Ovary (tissue), 7 donors: ENCODE measurements at regions not wholly inside any gene's neighbourhood (a gene's known extent, or its start where the extent isn't known, plus 50 kb on each side); places are given as distances from the start of the nearest gene placed in this dataset.
A peak's percentile ranks its signal among the peaks of the same experiment; 100 is the strongest.
"Not testable (repeated sequence)": the region's sequence is repeated elsewhere in the genome, so short reads cannot be mapped to it uniquely, and the experiment has no call there.

ENCODE experiments used
- DNase-seq, 5 donors: peaks; one replicate each; pipeline ENCODE4 v3.0.0-alpha.2; 2019 to 2020
- H3K27ac ChIP-seq, 2 donors: fragments of 200-600 bp; one replicate each; pipeline versions ENCODE4 v1.5.1 to v1.8.0; 2019 to 2022
- H3K27me3 ChIP-seq: fragments of 200-600 bp; one replicate; pipeline ENCODE4 v1.8.0; 2022
- H3K36me3 ChIP-seq: fragments of 200-600 bp; sonication (generic); one replicate; pipeline ENCODE4 v1.5.1; 2019
- H3K4me1 ChIP-seq: one replicate; pipeline ENCODE4 v1.8.1; 2013; ENCODE audit warnings: mild to moderate bottlenecking, moderate library complexity; ENCODE audit not compliant: insufficient read depth
- H3K4me3 ChIP-seq: fragments of 200-600 bp; sonication (generic); one replicate; pipeline ENCODE4 v1.5.1; 2017
- H3K9me3 ChIP-seq, 2 donors: fragments of 200-600 bp in 1 of 2; sonication (generic) in 1 of 2; one replicate each; pipeline versions ENCODE4 v1.5.1 to v1.8.1; 2013 to 2019; ENCODE audit warnings: mild to moderate bottlenecking in 1 of 2, moderate library complexity in 1 of 2
- POLR2A ChIP-seq: fragments of 450-650 bp; IDR thresholded peaks from one replicate; pipeline ENCODE4 v1.6.1; 2017; ENCODE audit warnings: antibody characterized with exemption, mild to moderate bottlenecking, moderate library complexity
- WGBS, 3 donors: extraction: QIAGEN DNeasy Blood & Tissue Kit in 1 of 3; methylation state at CpG; one replicate each; pipeline versions ENCODE4 v1.1.5 to v1.1.7; 2013 to 2017; 5-methylcytosine and 5-hydroxymethylcytosine counted together
- intact Hi-C, 4 donors: fragments of 100-400 bp; cut with DNase I; formaldehyde crosslinking; loops; one replicate each; pipeline versions ENCODE4 v1.11.0 to v1.15.1; 2022 to 2023
- TF ChIP-seq, protein P1 (sequence below), 3 donors: fragments of 450-650 bp in 2 of 3; fragments of 200-600 bp in 1 of 3; IDR thresholded peaks; one replicate each; pipeline versions ENCODE4 v1.5.1 to v1.8.0; 2016 to 2022; ENCODE audit warnings: antibody characterized with exemption in 3 of 3, mild to moderate bottlenecking in 1 of 3
- donor health status: DM: no; HTN: no; CAD: no; lungs with moderate emphysema.
- donor health status: DM: no; HTN: no; CAD: no.
- donor health status: Bipolar disorder and iron deficiency.
- donor health status: DM: no; HTN: no; CAD: no.
- donor health status: DM: yes; HTN: yes; CAD: no.

- 19 to 32% (median 20%) methylated on average over 2 of the region's 2 CpGs for WGBS, 3 donors
- H3K27me3 ChIP-seq, DNase-seq, H3K4me3 ChIP-seq, intact Hi-C loops, H3K27ac ChIP-seq, H3K36me3 ChIP-seq, H3K9me3 ChIP-seq, H3K4me1 ChIP-seq: not testable (repeated sequence)
Measured at GRCh38 chr20:30356854-30357467, 900.5 kb upstream of the DEFB115 start.

- H3K27ac ChIP-seq, H3K36me3 ChIP-seq, H3K27me3 ChIP-seq, H3K4me1 ChIP-seq, DNase-seq, H3K4me3 ChIP-seq, intact Hi-C loops, H3K9me3 ChIP-seq: not testable (repeated sequence)
- WGBS, 3 donors: 82 to 85% (median 83%) methylated on average over 13 of the region's 13 CpGs
Measured at GRCh38 chr20:30361756-30362155, 895.7 kb upstream of the DEFB115 start.

DNA sequence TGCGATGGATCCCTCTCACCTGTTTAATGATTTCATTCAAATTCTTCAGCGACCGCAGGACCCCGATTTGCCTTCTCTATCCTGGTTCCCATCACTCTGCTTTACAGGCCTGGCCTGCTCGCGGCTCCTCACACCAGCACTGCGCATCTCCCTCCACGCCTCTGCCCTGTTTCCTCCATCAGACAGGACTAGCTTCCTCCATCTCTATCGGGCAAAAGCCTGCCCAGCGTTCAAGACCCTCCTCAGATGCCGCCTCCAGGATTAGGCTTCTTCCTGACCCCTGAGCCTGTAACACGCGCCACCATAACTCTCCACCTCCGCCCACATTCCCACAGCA, 881.1 kb upstream of the DEFB115 start:
- peak overlapping the region; percentile 20 to 39 for H3K27ac ChIP-seq

GRCh38 chr20:30376767-30377658, 880.5 kb upstream of the DEFB115 start:
- H3K4me1 ChIP-seq: peaks cover 2% of the 10 kb centered on the region
- peak overlapping the region; percentile 60 for H3K4me3 ChIP-seq
- H3K36me3 ChIP-seq: no peaks in the 10 kb centered on the region
- intact Hi-C loops: no loop called here
- 17 to 40% (median 22%) methylated on average over 61 to 70 of the region's 70 CpGs for WGBS, 3 donors
- H3K27me3 ChIP-seq: no peaks in the 10 kb centered on the region
- peak overlapping the region; percentile 20 to 39 for H3K27ac ChIP-seq
- DNase-seq: peak; percentile 61 to 88 (median 83)
- no peaks in the 10 kb centered on the region for H3K9me3 ChIP-seq
- no peak for TF ChIP-seq POLR2A
- TF ChIP-seq, protein P1, sequence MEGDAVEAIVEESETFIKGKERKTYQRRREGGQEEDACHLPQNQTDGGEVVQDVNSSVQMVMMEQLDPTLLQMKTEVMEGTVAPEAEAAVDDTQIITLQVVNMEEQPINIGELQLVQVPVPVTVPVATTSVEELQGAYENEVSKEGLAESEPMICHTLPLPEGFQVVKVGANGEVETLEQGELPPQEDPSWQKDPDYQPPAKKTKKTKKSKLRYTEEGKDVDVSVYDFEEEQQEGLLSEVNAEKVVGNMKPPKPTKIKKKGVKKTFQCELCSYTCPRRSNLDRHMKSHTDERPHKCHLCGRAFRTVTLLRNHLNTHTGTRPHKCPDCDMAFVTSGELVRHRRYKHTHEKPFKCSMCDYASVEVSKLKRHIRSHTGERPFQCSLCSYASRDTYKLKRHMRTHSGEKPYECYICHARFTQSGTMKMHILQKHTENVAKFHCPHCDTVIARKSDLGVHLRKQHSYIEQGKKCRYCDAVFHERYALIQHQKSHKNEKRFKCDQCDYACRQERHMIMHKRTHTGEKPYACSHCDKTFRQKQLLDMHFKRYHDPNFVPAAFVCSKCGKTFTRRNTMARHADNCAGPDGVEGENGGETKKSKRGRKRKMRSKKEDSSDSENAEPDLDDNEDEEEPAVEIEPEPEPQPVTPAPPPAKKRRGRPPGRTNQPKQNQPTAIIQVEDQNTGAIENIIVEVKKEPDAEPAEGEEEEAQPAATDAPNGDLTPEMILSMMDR (IDR thresholded peaks at IDR 0.05): peak in 2 of 3 donors; percentile 47 to 51

More for the DNA sequence above, 881.1 kb upstream of the DEFB115 start:
- DNase-seq, H3K4me1 ChIP-seq, H3K36me3 ChIP-seq, H3K27me3 ChIP-seq, intact Hi-C loops, H3K9me3 ChIP-seq: not testable (repeated sequence)
- WGBS, 3 donors: 68 to 82% (median 77%) methylated on average over 14 of the region's 14 CpGs
- H3K4me3 ChIP-seq: peak overlapping the region; percentile 60

GRCh38 chr20:30378317-30378716, 879.1 kb upstream of the DEFB115 start:
- WGBS, 3 donors: 69 to 70% (median 70%) methylated on average over 4 of the region's 4 CpGs
- intact Hi-C loops, H3K4me1 ChIP-seq, H3K36me3 ChIP-seq, H3K27ac ChIP-seq, H3K9me3 ChIP-seq, H3K27me3 ChIP-seq, DNase-seq, H3K4me3 ChIP-seq: not testable (repeated sequence)

DNA sequence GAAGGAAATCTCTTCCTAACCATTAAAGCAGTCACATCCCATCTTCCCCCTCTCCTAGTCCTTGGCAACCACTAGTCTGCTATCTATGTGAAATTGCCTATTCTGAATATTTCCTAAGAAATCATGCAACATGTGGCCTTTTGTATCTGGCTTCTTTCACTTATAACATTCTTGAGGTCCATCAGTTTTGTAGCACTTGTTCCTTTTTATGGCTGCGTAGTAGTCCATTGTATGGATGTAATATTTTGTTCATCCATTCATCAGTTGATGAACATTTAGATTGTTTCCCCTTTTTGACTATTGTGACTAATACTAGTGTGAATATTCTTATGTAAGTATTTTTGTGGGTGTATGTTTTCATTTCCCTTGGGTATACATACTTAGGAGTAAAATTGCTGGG, 878.7 kb upstream of the DEFB115 start:
- intact Hi-C loops: not testable (repeated sequence)
- WGBS, 3 donors: 77 to 94% (median 88%) methylated on average over 1 of the region's 1 CpG

GRCh38 chr20:30384841-30385240, 872.6 kb upstream of the DEFB115 start:
- H3K9me3 ChIP-seq, DNase-seq, H3K27me3 ChIP-seq, H3K36me3 ChIP-seq, H3K4me1 ChIP-seq, H3K27ac ChIP-seq, H3K4me3 ChIP-seq, intact Hi-C loops: not testable (repeated sequence)
- 72 to 87% (median 83%) methylated on average over 6 of the region's 6 CpGs for WGBS, 3 donors

More for the DNA sequence above, 878.7 kb upstream of the DEFB115 start:
- H3K9me3 ChIP-seq, DNase-seq, H3K27ac ChIP-seq, H3K4me3 ChIP-seq, H3K27me3 ChIP-seq, H3K36me3 ChIP-seq, H3K4me1 ChIP-seq: not testable (repeated sequence)

DNA sequence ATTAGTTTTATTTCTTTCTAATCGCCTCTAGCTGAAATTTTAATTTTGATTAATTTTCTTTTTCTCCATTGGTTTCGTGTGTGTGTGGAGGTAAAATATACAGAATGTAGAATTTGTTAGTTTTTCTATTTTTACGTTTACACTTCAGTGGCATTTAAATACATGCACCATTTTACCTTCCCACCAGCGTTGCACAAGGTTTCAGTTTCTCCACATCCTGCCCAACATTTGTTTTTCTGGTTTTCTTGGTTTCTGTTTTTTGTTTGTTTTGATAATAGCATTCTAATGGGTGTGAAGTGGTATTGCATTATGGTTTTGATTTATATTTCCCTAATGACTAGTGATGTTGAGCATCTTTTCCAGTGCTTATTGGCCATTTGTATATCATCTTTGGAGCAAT, 871.4 kb upstream of the DEFB115 start:
- H3K27me3 ChIP-seq, intact Hi-C loops, H3K4me3 ChIP-seq, H3K27ac ChIP-seq, H3K4me1 ChIP-seq, H3K9me3 ChIP-seq, H3K36me3 ChIP-seq, DNase-seq: not testable (repeated sequence)
- 71 to 84% (median 81%) methylated on average over 4 of the region's 4 CpGs for WGBS, 3 donors

DNA sequence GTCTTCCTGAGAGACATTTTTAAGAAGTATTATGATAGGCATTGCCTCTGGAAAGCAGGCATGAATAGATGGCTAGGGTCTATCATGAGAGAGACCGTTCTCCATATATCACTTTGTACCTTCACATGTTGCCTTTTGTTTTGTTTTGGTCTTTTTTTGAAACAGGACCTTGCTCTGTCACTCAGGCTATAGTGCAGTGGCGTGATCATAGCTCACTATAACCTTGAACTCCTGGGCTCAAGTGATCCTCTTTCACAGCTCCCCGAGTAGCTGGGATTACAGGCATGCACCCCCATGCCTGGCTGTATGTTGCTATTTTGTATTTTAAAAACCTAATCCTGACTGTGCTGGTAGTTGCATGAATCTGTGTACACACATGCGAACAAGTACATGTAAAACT, 869.6 kb upstream of the DEFB115 start:
- H3K9me3 ChIP-seq, H3K27me3 ChIP-seq, H3K4me3 ChIP-seq, H3K4me1 ChIP-seq, intact Hi-C loops, H3K27ac ChIP-seq, DNase-seq, H3K36me3 ChIP-seq: not testable (repeated sequence)
- 63 to 84% (median 78%) methylated on average over 4 of the region's 4 CpGs for WGBS, 3 donors

- H3K36me3 ChIP-seq, H3K4me1 ChIP-seq, H3K27ac ChIP-seq, H3K27me3 ChIP-seq, H3K4me3 ChIP-seq, H3K9me3 ChIP-seq, DNase-seq, intact Hi-C loops: not testable (repeated sequence)
- WGBS, 3 donors: 92 to 98% (median 94%) methylated on average over 1 of the region's 1 CpG
Measured at GRCh38 chr20:30393523-30393922, 863.9 kb upstream of the DEFB115 start.

DNA sequence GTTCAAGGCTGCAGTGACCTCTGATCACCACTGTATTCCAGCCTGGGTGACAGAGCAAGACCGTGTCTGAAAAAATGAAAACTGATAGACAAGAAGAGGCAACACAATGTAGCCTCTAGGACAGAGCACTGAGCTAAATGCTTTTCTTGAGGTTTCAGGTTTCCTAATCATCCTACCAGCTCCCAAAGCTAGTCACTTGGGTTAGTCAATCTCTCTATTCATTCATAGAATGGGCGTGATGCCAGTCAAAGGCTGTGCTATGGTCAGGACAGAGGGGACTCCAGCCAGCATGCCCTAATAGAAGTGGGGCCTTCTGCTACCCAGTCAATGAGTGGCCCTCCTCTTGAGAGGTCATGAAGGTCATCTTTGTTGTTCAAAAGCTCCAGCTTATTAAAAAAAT, 860.4 kb upstream of the DEFB115 start:
- H3K27me3 ChIP-seq, DNase-seq, H3K4me3 ChIP-seq, H3K9me3 ChIP-seq, intact Hi-C loops, H3K36me3 ChIP-seq, H3K4me1 ChIP-seq, H3K27ac ChIP-seq: not testable (repeated sequence)
- WGBS, 3 donors: 90 to 98% (median 94%) methylated on average over 2 of the region's 2 CpGs
